HG02623 (cell line): ENCODE measurements at regions not wholly inside any gene's neighbourhood (a gene's known extent, or its start where the extent isn't known, plus 50 kb on each side); places are given as distances from the start of the nearest gene placed in this dataset.

Experiments used
- ATAC-seq: cut with Tn5 transposase; IDR thresholded peaks from one replicate; pipeline ENCODE4 v1.9.1; 2021; ENCODE audit warnings: moderate library complexity; ENCODE audit not compliant: unreplicated experiment

- no peak for ATAC-seq
Measured at GRCh38 chr12:126464153-126464552, 1398.9 kb downstream of the AACS start.

GRCh38 chr12:126469211-126469610 is 1404.0 kb downstream of the AACS start:
- ATAC-seq, result no peak

- no peak for ATAC-seq
Measured at GRCh38 chr12:126474703-126475102, 1409.5 kb downstream of the AACS start.

GRCh38 chr12:126480451-126480850 is 1415.2 kb downstream of the AACS start:
- ATAC-seq, result no peak

- ATAC-seq, result no peak
Measured at GRCh38 chr12:126481688-126482087, 1416.5 kb downstream of the AACS start.

GRCh38 chr12:126482238-126482889 is 1417.1 kb downstream of the AACS start:
- ATAC-seq, result no peak

GRCh38 chr12:126483145-126484068 is 1418.2 kb downstream of the AACS start:
- ATAC-seq, result no peak

GRCh38 chr12:126487431-126487980 is 1422.3 kb downstream of the AACS start:
- ATAC-seq, result no peak

GRCh38 chr12:126488806-126489205 is 1423.6 kb downstream of the AACS start:
- ATAC-seq, result no peak

- no peak for ATAC-seq
Measured at GRCh38 chr12:126492181-126492580, 1426.9 kb downstream of the AACS start.

GRCh38 chr12:126493366-126494108 is 1428.3 kb downstream of the AACS start:
- no peak for ATAC-seq

- no peak for ATAC-seq
Measured at GRCh38 chr12:126496201-126496600, 1431.0 kb downstream of the AACS start.

- ATAC-seq, result no peak
Measured at GRCh38 chr12:126506426-126507182, 1441.4 kb downstream of the AACS start.

- no peak for ATAC-seq
Measured at GRCh38 chr12:126507231-126507630, 1442.0 kb downstream of the AACS start.

GRCh38 chr12:126509572-126509971 is 1444.3 kb downstream of the AACS start:
- ATAC-seq, result no peak

- no peak for ATAC-seq
Measured at GRCh38 chr12:126510630-126511029, 1445.4 kb downstream of the AACS start.

- ATAC-seq, result no peak
Measured at GRCh38 chr12:126512916-126513913, 1448.0 kb downstream of the AACS start.

- no peak for ATAC-seq
Measured at GRCh38 chr12:126518596-126519200, 1453.5 kb downstream of the AACS start.

- ATAC-seq, result no peak
Measured at GRCh38 chr12:126519833-126520232, 1454.6 kb downstream of the AACS start.
